Fibroblast of upper back skin (primary cell): ENCODE measurements at regions not wholly inside any gene's neighbourhood (a gene's known extent, or its start where the extent isn't known, plus 50 kb on each side); places are given as distances from the start of the nearest gene placed in this dataset.

Source experiments
- DNase-seq: peaks from one replicate; pipeline ENCODE4 v3.0.0-alpha.2; 2013

- no peak for DNase-seq
These were observed 687.3 kb downstream of the TLE4 start for GRCh38 chr9:80259079-80259478.

- DNase-seq, result no peak
These were observed 680.0 kb downstream of the TLE4 start for GRCh38 chr9:80251778-80252177.

- no peak for DNase-seq
These were observed 670.3 kb downstream of the TLE4 start for GRCh38 chr9:80242022-80242421.

GRCh38 chr9:80235752-80236151, 664.0 kb downstream of the TLE4 start:
- no peak for DNase-seq

- no peak for DNase-seq
These were observed 662.1 kb downstream of the TLE4 start for GRCh38 chr9:80233906-80234305.

- no peak for DNase-seq
These were observed 661.5 kb downstream of the TLE4 start for GRCh38 chr9:80233102-80233843.

GRCh38 chr9:80231318-80232236, 659.8 kb downstream of the TLE4 start:
- no peak for DNase-seq

GRCh38 chr9:80223897-80224296, 652.1 kb downstream of the TLE4 start:
- DNase-seq, result no peak

- no peak for DNase-seq
These were observed 650.9 kb downstream of the TLE4 start for GRCh38 chr9:80222466-80223169.

- no peak for DNase-seq
These were observed 646.6 kb downstream of the TLE4 start for GRCh38 chr9:80218328-80218727.

- DNase-seq, result no peak
These were observed 641.8 kb downstream of the TLE4 start for GRCh38 chr9:80213613-80214012.

- DNase-seq, result no peak
These were observed 636.9 kb downstream of the TLE4 start for GRCh38 chr9:80208696-80209095.

GRCh38 chr9:80204054-80204453, 632.3 kb downstream of the TLE4 start:
- DNase-seq, result peak; percentile 59

GRCh38 chr9:80197661-80198060, 625.9 kb downstream of the TLE4 start:
- DNase-seq, result peak; percentile 74

- DNase-seq, result peak; percentile 64
These were observed 619.3 kb downstream of the TLE4 start for GRCh38 chr9:80191108-80191507.

- no peak for DNase-seq
These were observed 616.8 kb downstream of the TLE4 start for GRCh38 chr9:80188579-80188978.

GRCh38 chr9:80185112-80185738, 613.5 kb downstream of the TLE4 start:
- DNase-seq, result no peak

GRCh38 chr9:80177949-80178480, 606.2 kb downstream of the TLE4 start:
- DNase-seq, result peak; percentile 9

GRCh38 chr9:80175286-80176150, 603.8 kb downstream of the TLE4 start:
- peak; percentile 50 for DNase-seq

GRCh38 chr9:80163889-80164288, 592.1 kb downstream of the TLE4 start:
- DNase-seq, result no peak

GRCh38 chr9:80158554-80159170, 586.9 kb downstream of the TLE4 start:
- no peak for DNase-seq
